ENCODE measurements at regions not wholly inside any gene's neighbourhood (a gene's known extent, or its start where the extent isn't known, plus 50 kb on each side); places are given as distances from the start of the nearest gene placed in this dataset.
"Not testable (repeated sequence)": the region's sequence is repeated elsewhere in the genome, so short reads cannot be mapped to it uniquely, and the experiment has no call there.

GRCh38 chr17:54494721-54495715 lies 405.6 kb upstream of the TOM1L1 start:
- DNase-seq (ENCODE audit: low read depth): no peak

- DNase-seq (ENCODE audit: low read depth): no peak
These were observed 395.2 kb upstream of the TOM1L1 start for GRCh38 chr17:54505404-54505803.

- DNase-seq (ENCODE audit: low read depth): no peak
These were observed 381.9 kb upstream of the TOM1L1 start for GRCh38 chr17:54518706-54519105.

- no peak for DNase-seq (ENCODE audit: low read depth)
These were observed 379.5 kb upstream of the TOM1L1 start for GRCh38 chr17:54521137-54521536.

- no peak for DNase-seq (ENCODE audit: low read depth)
These were observed 376.2 kb upstream of the TOM1L1 start for GRCh38 chr17:54524501-54524900.

GRCh38 chr17:54527941-54528340 lies 372.7 kb upstream of the TOM1L1 start:
- DNase-seq (ENCODE audit: low read depth): no peak

GRCh38 chr17:54530398-54530797 lies 370.3 kb upstream of the TOM1L1 start:
- DNase-seq (ENCODE audit: low read depth): no peak

GRCh38 chr17:54536306-54536705 lies 364.3 kb upstream of the TOM1L1 start:
- DNase-seq (ENCODE audit: low read depth): no peak

GRCh38 chr17:54537656-54538055 lies 363.0 kb upstream of the TOM1L1 start:
- no peak for DNase-seq (ENCODE audit: low read depth)

GRCh38 chr17:54544249-54544648 lies 356.4 kb upstream of the TOM1L1 start:
- no peak for DNase-seq (ENCODE audit: low read depth)

- DNase-seq (ENCODE audit: low read depth): no peak
These were observed 340.8 kb upstream of the TOM1L1 start for GRCh38 chr17:54559883-54560282.

- no peak for DNase-seq (ENCODE audit: low read depth)
These were observed 292.0 kb upstream of the TOM1L1 start for GRCh38 chr17:54608634-54609155.

- DNase-seq (ENCODE audit: low read depth): no peak
These were observed 280.2 kb upstream of the TOM1L1 start for GRCh38 chr17:54620399-54620978.

GRCh38 chr17:54623746-54624145 lies 276.9 kb upstream of the TOM1L1 start:
- DNase-seq (ENCODE audit: low read depth): no peak

GRCh38 chr17:54626146-54626703 lies 274.4 kb upstream of the TOM1L1 start:
- DNase-seq (ENCODE audit: low read depth): no peak

- not testable (repeated sequence) for DNase-seq (ENCODE audit: low read depth)
These were observed 261.2 kb upstream of the TOM1L1 start for GRCh38 chr17:54639426-54639825.

- no peak for DNase-seq (ENCODE audit: low read depth)
These were observed 237.4 kb upstream of the TOM1L1 start for GRCh38 chr17:54662978-54663876.

GRCh38 chr17:54666559-54666958 lies 234.1 kb upstream of the TOM1L1 start:
- no peak for DNase-seq (ENCODE audit: low read depth)

GRCh38 chr17:54678158-54678557 lies 222.5 kb upstream of the TOM1L1 start:
- DNase-seq (ENCODE audit: low read depth): no peak

GRCh38 chr17:54680410-54680809 lies 220.2 kb upstream of the TOM1L1 start:
- no peak for DNase-seq (ENCODE audit: low read depth)

GRCh38 chr17:54694287-54694887 lies 206.3 kb upstream of the TOM1L1 start:
- DNase-seq (ENCODE audit: low read depth): no peak
